Esophagus muscularis mucosa (tissue), 4 donors: ENCODE measurements at regions not wholly inside any gene's neighbourhood (a gene's known extent, or its start where the extent isn't known, plus 50 kb on each side); places are given as distances from the start of the nearest gene placed in this dataset.

Experiments
- DNase-seq: peaks from one replicate; pipeline ENCODE4 v3.0.0-alpha.2; 2017; ENCODE audit errors: extremely low spot score
- H3K27ac ChIP-seq, 4 donors: fragments of 200-600 bp; sonication (generic); replicated peaks in 1 of 4; 1 replicate in 3 of 4; 2 replicates in 1 of 4; pipeline ENCODE4 v1.5.1; 2016 to 2019; ENCODE audit warnings: mild to moderate bottlenecking in 1 of 4
- H3K27me3 ChIP-seq, 4 donors: fragments of 200-600 bp; sonication (generic); one replicate each; pipeline versions ENCODE4 v1.5.1 to v1.6.0; 2016 to 2019
- H3K36me3 ChIP-seq, 4 donors: fragments of 200-600 bp; sonication (generic); one replicate each; pipeline ENCODE4 v1.5.1; 2016 to 2019
- H3K4me1 ChIP-seq, 4 donors: fragments of 200-600 bp; sonication (generic); one replicate each; pipeline ENCODE4 v1.5.1; 2016 to 2019
- H3K4me3 ChIP-seq, 4 donors: fragments of 200-600 bp; sonication (generic); 1 replicate in 2 of 4; 2 replicates in 2 of 4; pipeline ENCODE4 v1.5.1; 2016 to 2019; ENCODE audit warnings: mild to moderate bottlenecking in 4 of 4, moderate library complexity in 1 of 4
- H3K9me3 ChIP-seq, 4 donors: fragments of 200-600 bp; sonication (generic); 1 replicate in 3 of 4; 2 replicates in 1 of 4; pipeline ENCODE4 v1.5.1; 2016 to 2019
- CTCF ChIP-seq, 3 experiments: fragments of 200-600 bp in 2 of 3; fragments of 450-650 bp in 1 of 3; sonication (generic) in 2 of 3; IDR thresholded peaks; one replicate each; pipeline ENCODE4 v1.5.1; 2017 to 2019; ENCODE audit warnings: antibody characterized with exemption in 3 of 3, mild to moderate bottlenecking in 2 of 3, moderate library complexity in 1 of 3
- EP300 ChIP-seq: sonication (generic); formaldehyde crosslinking; IDR thresholded peaks from one replicate; pipeline ENCODE4 v1.6.1; 2017; ENCODE audit warnings: antibody characterized with exemption
- POLR2A ChIP-seq: fragments of 450-650 bp; IDR thresholded peaks from one replicate; pipeline ENCODE4 v1.6.1; 2017; ENCODE audit warnings: antibody characterized with exemption, moderate library complexity, mild to moderate bottlenecking, low read depth
- POLR2AphosphoS5 ChIP-seq, 2 donors: sonication (generic); formaldehyde crosslinking; IDR thresholded peaks; one replicate each; pipeline ENCODE4 v1.6.1; 2017; ENCODE audit warnings: antibody characterized with exemption in 2 of 2
- WGBS: methylation state at CpG from one replicate; pipeline ENCODE4 v1.1.5; 2018; 5-methylcytosine and 5-hydroxymethylcytosine counted together
- intact Hi-C: fragments of 100-400 bp; cut with DNase I; formaldehyde crosslinking; loops from one replicate; pipeline ENCODE4 v1.15.1; 2023

- WGBS: 84% methylated on average over 6 of the region's 6 CpGs
- Histone ChIP-seq H3K27ac (no peak overlapping the region), H3K9me3 (no peaks in the 10 kb centered on the region), H3K36me3 (no peaks in the 10 kb centered on the region), H3K4me1 (no peaks in the 10 kb centered on the region), H3K27me3 (no peaks in the 10 kb centered on the region), H3K4me3 (no peak overlapping the region)
- TF ChIP-seq CTCF (IDR thresholded peaks at IDR 0.05) (no peak), POLR2A (no peak), POLR2AphosphoS5 (IDR thresholded peaks at IDR 0.05) (no peak), EP300 (no peak)
- intact Hi-C loops: no loop called here
- no peak for DNase-seq
Measured at GRCh38 chr2:60614319-60614718, 60.9 kb upstream of the BCL11A start.

GRCh38 chr2:60621688-60622429, 68.4 kb upstream of the BCL11A start:
- Histone ChIP-seq H3K4me3 (no peak overlapping the region), H3K4me1 (no peaks in the 10 kb centered on the region), H3K36me3 (no peaks in the 10 kb centered on the region), H3K9me3 (no peaks in the 10 kb centered on the region), H3K27ac (no peak overlapping the region), H3K27me3 (peaks cover 0 to 13% (median 0%) of the 10 kb centered on the region in 4 donors)
- no peak for DNase-seq
- no peak for TF ChIP-seq EP300
- no peak for TF ChIP-seq POLR2AphosphoS5 (IDR thresholded peaks at IDR 0.05)
- no peak for TF ChIP-seq CTCF (IDR thresholded peaks at IDR 0.05)
- no peak for TF ChIP-seq POLR2A
- 90% methylated on average over 7 of the region's 7 CpGs for WGBS
- intact Hi-C loops: no loop called here

- 91% methylated on average over 2 of the region's 2 CpGs for WGBS
Measured at GRCh38 chr2:60623040-60623439, 69.6 kb upstream of the BCL11A start.

GRCh38 chr2:60627412-60627811, 74.0 kb upstream of the BCL11A start:
- no peaks in the 10 kb centered on the region for H3K36me3 ChIP-seq
- H3K27ac ChIP-seq: no peak overlapping the region
- WGBS: 69% methylated on average over 3 of the region's 3 CpGs
- TF ChIP-seq CTCF (IDR thresholded peaks at IDR 0.05) (no peak), EP300 (no peak), POLR2AphosphoS5 (IDR thresholded peaks at IDR 0.05) (no peak), POLR2A (no peak)
- no peaks in the 10 kb centered on the region for H3K4me1 ChIP-seq
- peaks cover 0 to 10% (median 0%) of the 10 kb centered on the region in 4 donors for H3K27me3 ChIP-seq
- intact Hi-C loops: no loop called here
- no peaks in the 10 kb centered on the region for H3K9me3 ChIP-seq
- no peak overlapping the region for H3K4me3 ChIP-seq
- no peak for DNase-seq

More at GRCh38 chr2:60623040-60623439, 69.6 kb upstream of the BCL11A start:
- H3K27ac ChIP-seq: no peak overlapping the region
- no peaks in the 10 kb centered on the region for H3K4me1 ChIP-seq
- TF ChIP-seq POLR2AphosphoS5 (IDR thresholded peaks at IDR 0.05): no peak
- intact Hi-C loops: no loop called here
- H3K36me3 ChIP-seq: no peaks in the 10 kb centered on the region
- no peaks in the 10 kb centered on the region for H3K9me3 ChIP-seq
- H3K27me3 ChIP-seq: peaks cover 0 to 13% (median 0%) of the 10 kb centered on the region in 4 donors
- DNase-seq: no peak
- no peak overlapping the region for H3K4me3 ChIP-seq

- DNase-seq: no peak
- no peak overlapping the region for H3K27ac ChIP-seq
- H3K27me3 ChIP-seq: peaks cover 0 to 10% (median 0%) of the 10 kb centered on the region in 4 donors
- H3K4me3 ChIP-seq: no peak overlapping the region
- 89% methylated on average over 4 of the region's 4 CpGs for WGBS
- H3K36me3 ChIP-seq: no peaks in the 10 kb centered on the region
- intact Hi-C loops: no loop called here
- TF ChIP-seq CTCF (IDR thresholded peaks at IDR 0.05) (no peak), EP300 (no peak), POLR2AphosphoS5 (IDR thresholded peaks at IDR 0.05) (no peak), POLR2A (no peak)
- no peaks in the 10 kb centered on the region for H3K9me3 ChIP-seq
- H3K4me1 ChIP-seq: no peaks in the 10 kb centered on the region
Measured at GRCh38 chr2:60628026-60628425, 74.6 kb upstream of the BCL11A start.
